HG03066 (cell line): ENCODE measurements at regions not wholly inside any gene's neighbourhood (a gene's known extent, or its start where the extent isn't known, plus 50 kb on each side); places are given as distances from the start of the nearest gene placed in this dataset.

Source experiments
- ATAC-seq: cut with Tn5 transposase; IDR thresholded peaks from one replicate; pipeline ENCODE4 v1.9.1; 2021; ENCODE audit warnings: low read depth; ENCODE audit not compliant: unreplicated experiment

DNA sequence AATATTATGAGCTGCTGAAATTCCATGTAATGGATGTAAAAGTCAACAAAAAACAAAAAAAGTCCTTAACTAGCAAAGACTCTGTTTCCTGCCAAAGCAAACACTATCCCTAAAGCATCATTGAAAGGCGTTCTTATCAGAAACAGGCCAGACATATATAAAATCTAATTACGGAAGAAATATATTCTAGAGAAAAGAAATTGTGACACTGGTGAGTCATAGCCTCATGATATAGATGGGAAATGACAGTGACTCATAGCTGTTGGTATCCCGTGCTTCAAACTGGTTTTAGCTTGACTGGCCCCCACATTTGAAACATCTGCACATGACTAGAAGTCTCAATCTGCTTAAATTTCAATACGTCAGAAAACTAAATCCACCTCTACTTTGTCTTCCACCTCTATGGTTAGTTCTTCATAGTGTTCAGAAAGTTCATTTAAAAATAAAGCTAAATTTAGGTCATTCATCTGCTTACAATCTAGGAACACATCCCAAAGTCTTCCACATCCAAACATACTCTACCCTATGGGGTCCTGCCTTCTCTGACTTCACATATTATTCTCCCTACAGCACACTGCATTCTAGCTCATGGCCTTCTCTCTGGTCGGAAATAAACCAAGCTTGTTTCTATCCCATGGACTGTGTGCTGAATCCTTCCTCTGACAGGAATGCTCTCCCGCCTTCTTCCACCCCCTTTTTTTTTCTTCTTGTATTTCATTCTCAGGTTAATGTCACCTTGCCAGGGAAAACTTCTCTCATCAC, 456.3 kb upstream of the ARRDC4 start:
- ATAC-seq: no peak

DNA sequence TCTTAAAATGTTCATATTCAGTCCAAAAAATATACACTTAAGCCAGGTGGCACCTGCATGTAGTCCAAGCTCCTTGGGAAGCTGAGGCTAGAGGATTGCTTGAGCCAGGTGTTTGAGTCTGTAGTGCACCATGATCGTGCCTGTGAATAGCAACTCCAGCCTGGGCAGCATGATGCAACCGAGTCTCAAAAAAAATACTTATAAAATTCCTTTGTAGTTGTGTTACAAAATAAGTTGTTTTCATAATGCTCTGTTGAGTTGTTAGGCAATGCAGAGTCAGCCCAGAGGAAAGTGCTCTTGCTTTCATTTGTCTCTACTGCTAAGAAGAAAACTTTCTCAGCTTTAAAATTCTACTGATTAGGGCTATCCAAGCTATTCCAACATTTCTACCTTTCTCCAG, 442.8 kb upstream of the ARRDC4 start:
- no peak for ATAC-seq

DNA sequence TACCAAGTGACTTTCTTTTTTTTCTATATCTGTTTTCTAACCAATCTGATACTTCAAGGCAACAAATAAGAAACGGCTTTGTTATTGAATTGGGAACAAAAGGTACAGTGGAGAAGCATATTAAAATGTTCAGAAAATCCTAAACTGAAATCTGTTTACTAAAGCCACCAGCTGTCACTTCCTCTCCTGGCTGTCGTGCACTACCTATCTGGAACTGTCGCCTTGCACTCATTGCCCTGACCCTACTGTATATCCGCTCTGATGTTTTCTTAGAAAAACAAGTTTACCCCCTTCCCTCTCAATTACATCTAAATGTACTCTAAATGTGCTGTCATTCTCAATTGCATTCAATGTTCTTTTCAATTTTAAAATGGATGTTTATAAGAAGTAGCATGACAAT, 439.8 kb upstream of the ARRDC4 start:
- ATAC-seq: no peak

DNA sequence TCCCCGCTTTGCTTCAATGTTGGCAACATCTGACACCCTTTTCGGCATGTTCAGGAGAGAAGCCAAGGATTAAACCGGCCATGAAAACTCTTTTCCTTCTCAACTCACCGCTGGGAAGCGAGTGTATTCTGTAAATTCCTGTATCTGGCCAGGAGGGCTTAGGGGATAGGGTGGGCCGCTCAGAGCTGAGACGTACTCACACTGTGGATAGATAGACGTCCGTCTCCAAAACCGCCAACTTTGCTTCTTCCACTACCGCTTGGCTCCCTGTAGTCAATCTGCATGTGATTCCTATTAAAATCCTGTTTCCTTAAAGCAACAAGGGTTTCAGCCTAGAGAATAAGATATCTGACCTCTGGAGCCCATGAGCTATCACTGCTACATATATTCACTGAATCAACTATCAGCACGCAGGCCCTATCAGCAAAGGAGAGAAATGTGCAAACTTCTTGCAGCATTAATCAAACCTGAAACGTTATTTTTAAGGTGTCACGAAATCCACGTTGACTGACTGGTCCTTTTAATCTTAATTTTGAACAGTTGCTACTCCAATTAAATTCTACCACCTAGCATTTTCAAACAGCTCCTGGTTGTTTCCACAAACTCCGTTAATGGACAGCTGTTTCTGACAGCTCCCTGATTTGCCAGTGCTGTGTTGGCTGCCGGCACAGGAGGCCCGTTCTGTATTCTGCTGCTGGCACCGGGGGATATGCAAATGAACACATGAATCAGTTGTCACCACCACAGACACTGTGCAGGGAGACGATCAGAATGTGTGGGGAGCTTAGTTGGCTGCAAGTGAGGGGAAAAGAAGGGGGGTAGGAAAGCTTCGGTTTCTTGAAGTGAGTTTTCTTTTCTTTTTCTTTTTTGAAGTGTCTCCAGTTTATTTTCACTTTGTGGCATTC, 438.9 kb upstream of the ARRDC4 start:
- no peak for ATAC-seq

DNA sequence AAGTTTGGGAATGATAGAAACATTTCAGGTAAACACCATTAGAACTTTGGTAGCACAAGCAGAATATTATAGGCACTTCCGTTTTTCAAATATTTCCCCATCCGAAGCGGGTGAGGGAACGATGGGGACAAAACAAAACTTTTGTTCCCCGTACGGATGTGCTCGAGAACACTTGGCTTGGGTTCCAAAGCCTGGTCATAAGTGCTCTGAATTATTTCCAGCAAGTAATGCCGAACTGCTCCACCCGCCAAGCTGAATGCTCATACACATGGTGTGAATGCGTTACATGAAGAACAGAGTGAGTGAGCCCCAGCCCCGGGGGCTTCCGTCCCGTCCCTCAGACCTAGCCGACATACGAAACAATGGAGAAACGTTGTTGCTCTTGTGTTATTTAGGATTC, 438.2 kb upstream of the ARRDC4 start:
- no peak for ATAC-seq

DNA sequence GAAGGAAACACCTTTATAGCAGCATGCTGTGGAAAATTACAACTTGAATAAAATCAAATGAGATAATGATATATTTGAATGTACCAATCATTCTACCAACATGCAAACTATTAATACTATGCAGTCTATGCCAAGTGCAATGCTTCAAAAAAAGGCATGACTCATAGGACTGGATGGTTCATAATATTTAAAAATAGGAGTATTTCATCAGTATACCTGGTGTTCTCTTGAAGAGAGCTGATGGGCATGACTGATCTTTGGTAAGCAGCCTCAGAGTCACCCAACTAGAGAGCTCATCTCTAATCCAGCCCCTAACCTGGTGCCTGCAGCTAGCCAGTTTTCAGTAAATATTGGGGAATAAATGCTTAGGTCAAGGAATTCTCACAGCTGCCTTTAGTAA, 434.7 kb upstream of the ARRDC4 start:
- ATAC-seq: no peak

DNA sequence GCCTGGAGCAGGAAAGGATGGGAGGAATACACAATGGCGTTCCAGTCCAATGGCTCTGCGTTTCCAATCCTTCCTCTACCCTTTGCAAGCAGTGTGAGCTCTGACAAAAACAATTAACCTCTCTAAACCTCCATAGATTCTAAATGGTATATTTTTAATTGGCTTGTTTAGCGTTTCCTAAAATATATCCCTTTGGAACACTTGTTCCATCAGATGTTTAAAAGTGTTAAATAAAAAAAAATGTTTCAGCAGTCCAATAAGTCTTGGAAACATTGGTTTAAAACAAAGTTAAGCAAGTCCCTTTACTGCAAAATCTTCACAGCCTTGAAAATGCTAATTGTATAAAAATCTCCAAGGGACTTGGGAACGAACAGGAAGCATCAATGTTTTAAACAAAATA, 432.3 kb upstream of the ARRDC4 start:
- no peak for ATAC-seq

DNA sequence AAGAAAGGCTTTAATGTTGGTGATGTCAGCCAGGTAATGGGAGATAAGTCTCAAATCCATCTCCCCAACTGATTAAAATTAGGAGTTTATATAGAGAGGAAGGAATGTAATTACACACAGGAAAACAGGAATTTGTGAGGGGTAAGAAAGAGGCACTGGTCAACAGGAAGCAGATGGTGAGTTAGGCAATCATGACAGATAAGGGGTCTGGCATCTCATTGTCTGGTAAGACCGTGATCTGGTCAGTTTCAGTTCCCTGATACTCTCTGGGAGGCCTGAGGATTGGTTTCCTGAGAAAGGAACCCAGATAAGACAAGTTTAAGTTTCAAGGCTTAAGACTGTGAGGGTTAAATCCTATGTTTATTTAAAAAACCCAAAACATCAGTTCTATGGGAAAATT, 414.7 kb upstream of the ARRDC4 start:
- ATAC-seq: no peak

DNA sequence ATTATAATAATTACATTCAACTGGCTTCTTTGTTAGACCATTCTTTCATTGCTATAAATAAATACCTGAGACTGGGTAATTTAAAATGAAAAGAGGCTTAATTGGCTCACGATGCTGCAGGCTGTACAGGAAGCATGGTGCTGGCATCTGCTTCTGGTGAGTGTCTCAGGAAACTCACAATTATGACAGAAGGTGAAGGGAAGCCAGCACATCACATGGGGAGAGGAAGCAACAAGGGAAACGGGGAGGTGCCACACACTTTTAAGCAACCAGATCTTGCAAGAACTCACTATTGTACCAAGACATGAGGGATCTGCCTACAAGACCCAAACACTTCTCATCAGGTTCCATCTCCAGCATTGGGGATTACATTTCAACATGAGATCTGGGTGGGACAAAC, 413.1 kb upstream of the ARRDC4 start:
- no peak for ATAC-seq

DNA sequence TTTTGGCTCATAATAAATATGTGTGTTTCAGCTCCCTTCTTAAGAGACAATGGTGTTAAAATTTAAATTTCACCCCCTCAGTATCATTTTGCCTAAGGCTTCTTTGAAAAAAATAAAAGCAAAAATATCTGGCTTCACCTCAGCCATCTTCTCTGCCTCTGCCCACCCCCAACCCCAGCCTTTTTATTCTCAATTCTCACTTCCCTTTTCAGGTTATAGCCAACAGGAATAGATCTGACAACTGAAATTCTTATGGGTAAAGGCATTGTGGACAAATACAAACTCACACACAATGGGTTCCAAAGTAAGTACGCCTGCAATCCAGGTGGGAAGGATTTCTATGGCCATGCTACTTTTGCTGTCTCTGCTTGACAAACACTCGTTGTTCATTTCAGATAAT, 399.0 kb upstream of the ARRDC4 start:
- ATAC-seq: no peak

DNA sequence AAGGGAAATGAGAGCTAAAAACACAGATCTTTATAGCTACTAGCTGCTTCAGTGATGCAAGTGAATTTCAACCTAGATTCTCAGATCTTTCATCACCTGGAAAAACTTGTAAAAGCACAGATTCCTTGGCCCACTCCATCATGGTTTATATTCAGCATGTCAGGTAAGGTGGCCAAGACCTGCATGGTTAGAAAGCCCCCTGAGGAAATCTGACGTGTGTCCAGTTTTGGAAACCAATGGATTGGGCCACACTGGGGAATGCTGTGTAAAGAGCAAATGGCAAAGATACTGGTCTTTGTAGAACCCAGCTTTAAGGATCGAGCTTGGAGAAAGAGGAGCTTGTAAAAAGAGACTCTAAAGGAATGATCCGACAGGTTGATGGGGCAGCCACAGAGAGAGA, 397.0 kb upstream of the ARRDC4 start:
- ATAC-seq: no peak

DNA sequence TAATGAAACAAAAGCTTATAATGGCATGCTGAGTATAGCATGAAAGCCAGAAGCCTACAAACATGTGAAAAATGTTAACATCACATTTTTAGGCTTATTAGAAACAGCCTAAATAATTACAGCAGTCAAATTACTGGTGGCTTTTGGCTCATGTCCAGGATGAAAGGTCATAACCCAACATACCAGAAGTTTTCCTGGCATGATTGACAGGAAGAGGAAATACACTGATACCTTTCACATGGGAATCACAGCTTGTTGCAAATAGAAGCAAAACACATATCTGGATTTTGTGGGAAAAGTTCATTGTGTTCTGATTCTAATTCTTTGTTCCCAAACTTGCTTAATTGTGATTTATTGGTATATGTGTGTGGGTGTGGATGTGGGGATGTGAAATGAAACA, 393.5 kb upstream of the ARRDC4 start:
- no peak for ATAC-seq

DNA sequence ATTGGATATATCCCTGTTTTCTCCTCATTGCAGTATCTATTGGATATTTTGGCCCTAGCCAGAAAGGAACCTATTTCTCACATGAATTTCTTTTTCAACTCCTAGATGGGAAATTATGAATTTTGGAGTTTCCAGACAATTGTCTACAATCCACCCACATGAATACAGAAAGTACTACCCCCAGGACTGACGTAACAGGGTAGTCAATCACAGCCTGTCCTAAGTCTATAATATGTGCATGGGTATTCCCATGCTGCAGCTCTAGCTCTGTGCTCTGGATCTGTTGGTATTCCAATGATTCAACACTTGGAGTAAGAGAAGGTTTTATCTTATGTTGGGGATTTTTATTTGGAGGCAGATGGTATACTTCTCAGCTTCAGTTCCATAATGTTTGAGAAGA, 393.1 kb upstream of the ARRDC4 start:
- no peak for ATAC-seq

DNA sequence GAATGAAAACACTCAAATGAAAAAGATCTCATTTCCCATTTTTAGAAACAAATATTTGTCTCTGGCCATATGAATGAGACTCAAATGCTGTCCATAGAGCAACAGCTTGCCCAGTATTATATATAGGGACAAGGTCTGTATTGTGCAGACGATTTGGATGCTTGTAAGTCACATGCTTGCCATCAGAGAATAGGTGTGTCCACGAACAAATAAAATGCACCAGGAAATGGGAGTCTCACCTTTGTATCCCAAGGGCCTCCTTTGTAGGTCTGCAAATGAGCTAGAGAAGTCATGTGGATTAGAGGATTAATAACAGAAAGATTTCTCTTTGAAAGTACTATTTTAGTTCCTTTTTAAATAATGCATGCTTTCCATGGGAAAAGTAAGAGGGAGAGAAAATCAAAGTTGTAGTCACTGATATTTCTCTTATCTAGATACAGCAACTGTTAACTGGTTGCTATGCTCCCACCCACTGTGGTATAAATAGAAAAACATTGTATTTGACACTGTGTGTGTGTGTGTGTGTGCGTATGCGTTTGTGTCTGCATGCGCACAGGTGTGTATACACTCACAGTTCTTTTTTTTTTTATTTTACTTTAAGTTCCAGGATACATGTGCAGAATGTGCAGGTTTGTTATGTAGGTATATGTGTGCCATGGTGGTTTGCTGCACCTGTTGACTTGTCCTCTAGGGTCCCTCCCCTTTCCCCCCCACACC, 383.4 kb upstream of the ARRDC4 start:
- ATAC-seq: no peak

DNA sequence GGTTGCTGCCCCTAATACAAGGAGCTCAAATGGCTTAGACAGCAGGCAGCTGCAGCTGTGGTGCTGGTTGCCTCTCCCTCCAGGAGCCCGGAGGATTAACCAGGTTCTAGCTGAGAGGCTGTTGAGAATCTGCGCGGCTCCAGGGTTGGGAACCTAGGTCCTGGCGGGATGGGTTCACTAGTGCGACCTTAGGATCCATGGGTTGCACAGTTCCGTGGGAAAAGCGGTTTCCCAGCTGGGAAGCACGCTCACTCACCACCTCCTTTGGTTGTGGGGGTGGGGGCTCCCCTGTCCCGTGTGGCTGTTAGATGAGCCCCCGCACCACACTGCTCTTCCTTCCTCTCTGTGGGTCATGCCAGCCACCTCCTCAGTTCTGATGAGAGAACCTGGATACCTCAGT, 375.1 kb upstream of the ARRDC4 start:
- no peak for ATAC-seq

DNA sequence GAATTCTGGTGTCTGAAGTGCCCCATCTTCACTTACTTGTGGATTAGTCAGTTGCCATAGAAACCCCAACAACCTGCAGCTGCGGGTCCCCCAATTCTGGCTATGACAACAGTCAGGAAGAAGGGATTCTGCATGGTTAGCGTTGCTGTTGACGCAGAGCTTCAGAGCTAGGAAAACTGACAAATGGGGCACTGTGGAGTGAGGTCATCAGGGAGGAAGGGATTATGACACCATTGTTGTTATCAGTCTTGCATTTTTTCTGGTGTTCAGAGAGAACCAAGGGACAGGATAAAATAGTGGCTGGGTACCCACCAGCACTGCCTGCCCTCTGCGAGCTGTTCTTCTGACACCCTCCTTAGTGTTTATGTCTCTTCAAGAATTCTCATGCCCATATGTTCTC, 367.7 kb upstream of the ARRDC4 start:
- ATAC-seq: no peak

DNA sequence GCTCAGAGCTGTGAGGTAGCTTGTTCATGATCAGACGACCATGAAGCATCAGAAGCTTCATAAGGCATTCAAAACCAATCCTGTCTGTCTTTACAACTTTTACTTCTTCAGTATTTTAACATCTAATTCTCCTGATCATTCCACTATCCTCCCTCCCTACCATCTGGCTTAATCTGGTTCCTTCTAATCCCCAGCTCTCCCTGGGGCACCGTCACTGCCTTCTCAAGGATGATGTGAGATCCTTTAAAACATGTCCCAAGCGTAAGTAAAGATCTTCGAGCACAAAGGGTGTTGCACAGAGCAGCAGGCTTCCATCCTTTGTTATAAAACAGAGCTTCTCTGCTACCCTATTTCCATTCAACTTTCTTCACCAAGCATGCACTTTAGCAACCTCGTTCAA, 362.7 kb upstream of the ARRDC4 start:
- ATAC-seq: no peak

DNA sequence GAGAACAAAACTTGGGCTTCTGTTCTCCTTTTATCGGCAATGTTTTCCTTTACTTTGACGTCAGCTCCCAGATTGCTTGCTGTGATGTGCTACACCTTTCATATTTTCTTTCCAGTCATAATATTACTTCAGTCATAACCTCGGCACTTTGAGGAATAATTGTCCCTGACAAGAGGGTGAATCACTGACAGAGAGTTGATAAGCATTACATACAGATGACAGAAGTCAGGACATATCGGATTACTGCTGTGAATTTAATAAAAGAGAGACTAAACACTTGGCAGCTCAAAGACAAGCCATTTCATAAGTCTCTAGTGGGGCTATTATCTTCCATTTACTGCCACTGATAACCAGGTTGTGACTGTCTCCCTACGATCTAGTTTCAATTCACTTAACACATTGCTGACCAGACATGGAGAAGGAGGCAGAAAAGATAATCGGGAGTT, 362.1 kb upstream of the ARRDC4 start:
- ATAC-seq: no peak

DNA sequence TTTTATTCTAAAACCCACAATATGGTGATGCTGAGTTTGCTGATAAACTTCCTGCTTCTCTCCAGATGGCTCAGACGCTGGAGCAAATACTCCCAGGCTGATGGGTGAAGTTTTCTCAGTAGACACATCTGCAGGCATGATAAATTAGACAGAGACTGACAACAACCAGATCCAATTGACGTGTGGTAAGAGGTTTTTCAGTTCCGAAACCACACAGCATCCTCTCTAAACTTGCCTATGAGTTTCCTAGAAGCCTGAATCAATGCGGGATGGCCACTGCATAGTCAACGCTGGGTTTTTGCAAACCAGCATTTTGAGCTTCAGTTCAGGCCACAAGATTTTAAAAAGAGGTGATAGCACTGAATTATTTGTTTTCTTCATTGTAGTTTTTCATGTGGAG, 360.3 kb upstream of the ARRDC4 start:
- ATAC-seq: no peak

DNA sequence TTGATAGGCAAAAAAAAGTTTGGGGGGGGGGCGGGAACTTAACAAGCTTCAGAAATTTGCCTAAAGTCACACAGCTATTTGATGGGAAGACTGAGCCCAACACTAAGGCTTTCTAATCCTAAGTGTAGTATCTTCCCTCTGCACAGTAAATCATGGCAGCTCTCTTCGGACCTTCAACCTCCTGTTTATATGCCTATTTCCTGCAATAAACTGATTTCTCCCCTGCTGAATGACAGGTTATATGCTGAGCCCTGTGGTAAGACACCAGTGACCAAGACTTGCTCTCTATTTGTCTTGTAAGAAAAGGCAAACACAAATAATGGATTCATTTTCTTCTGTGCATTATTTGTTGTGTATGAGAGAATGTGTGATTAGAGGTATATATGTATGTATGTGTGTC, 355.8 kb upstream of the ARRDC4 start:
- no peak for ATAC-seq

DNA sequence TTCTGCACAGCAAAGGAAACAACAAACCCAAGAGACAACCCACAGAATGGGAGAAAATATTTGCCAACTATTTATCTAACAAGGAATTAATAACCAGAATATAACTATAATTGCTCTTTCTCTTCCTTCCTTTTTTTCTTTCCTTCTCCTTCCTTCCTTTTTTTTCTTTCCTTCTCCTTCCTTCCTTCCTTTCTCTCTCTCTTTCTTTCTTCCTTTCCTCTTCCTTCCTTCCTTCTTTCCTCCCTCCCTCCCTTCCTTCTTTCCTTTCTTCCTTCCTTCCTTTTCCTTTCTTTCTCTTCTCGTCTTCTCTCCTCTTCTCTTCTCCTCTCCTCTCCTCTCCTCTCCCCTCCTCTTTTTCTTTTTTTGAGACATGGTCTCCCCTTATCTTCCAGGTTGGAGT, 345.4 kb upstream of the ARRDC4 start:
- no peak for ATAC-seq
